ENCODE measurements at regions not wholly inside any gene's neighbourhood (a gene's known extent, or its start where the extent isn't known, plus 50 kb on each side); places are given as distances from the start of the nearest gene placed in this dataset.

DNA sequence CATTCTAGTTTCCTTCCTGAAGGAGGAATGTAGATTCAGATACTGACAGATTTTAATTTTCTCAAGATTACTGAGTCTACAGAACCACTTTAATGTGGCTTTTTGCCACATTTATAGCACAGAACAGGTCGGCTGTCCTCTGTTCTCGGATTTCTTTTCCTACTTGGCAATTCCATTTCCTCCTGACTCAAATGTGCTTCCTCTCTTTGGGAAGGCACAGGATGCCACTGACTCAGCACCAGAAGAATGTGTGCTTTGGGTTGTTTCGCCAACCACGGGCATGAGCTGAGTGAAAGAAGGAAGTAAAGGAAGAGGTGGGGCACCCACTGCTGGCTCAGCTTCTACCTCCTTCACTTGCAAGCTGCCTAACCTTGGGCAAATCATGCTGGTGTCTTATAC is 970.6 kb upstream of the ACVR2A start:
- peak; percentile 74 for DNase-seq (ENCODE audit: low spot score)
- no peak for TF ChIP-seq CTCF (conservative IDR thresholded peaks at IDR 0.05; ENCODE audit: low read depth)
- H3K27ac ChIP-seq = peak overlapping the region; percentile 70
- ChIA-PET CTCF (interaction anchor here (1.9 kb wide), 1 partner anchor 209 kb away, joined by 5 read pairs; no protein-coding TSS in a partner anchor), POLR2A (ENCODE audit: low non-redundant PET) (no interaction called here)

- peak overlapping the region; percentile 70; the same call in 1 of the 2 replicates for H3K27ac ChIP-seq
- POLR2A ChIA-PET (ENCODE audit: low non-redundant PET) = no interaction called here
- no peak for DNase-seq (ENCODE audit: low spot score)
- no peak for TF ChIP-seq CTCF (conservative IDR thresholded peaks at IDR 0.05; ENCODE audit: low read depth)
- CTCF ChIA-PET = interaction anchor here (1.9 kb wide), 1 partner anchor 209 kb away, joined by 5 read pairs; no protein-coding TSS in a partner anchor
These were observed 971.1 kb upstream of the ACVR2A start for GRCh38 chr2:146873646-146874259.

- TF ChIP-seq CTCF (conservative IDR thresholded peaks at IDR 0.05; ENCODE audit: low read depth) = no peak
- no peak for DNase-seq (ENCODE audit: low spot score)
- ChIA-PET POLR2A (ENCODE audit: low non-redundant PET) (no interaction called here), CTCF (no interaction called here)
- no peak overlapping the region for H3K27ac ChIP-seq
These were observed 971.8 kb upstream of the ACVR2A start for GRCh38 chr2:146873056-146873455.

GRCh38 chr2:146870691-146871090 is 974.1 kb upstream of the ACVR2A start:
- TF ChIP-seq CTCF (conservative IDR thresholded peaks at IDR 0.05; ENCODE audit: low read depth) = no peak
- peak; percentile 36 for DNase-seq (ENCODE audit: low spot score)
- CTCF ChIA-PET = interaction anchor here (0.6 kb wide), 1 partner anchor 809 kb away, joined by 3 read pairs; no protein-coding TSS in a partner anchor
- POLR2A ChIA-PET (ENCODE audit: low non-redundant PET) = no interaction called here
- H3K27ac ChIP-seq = no peak overlapping the region

DNA sequence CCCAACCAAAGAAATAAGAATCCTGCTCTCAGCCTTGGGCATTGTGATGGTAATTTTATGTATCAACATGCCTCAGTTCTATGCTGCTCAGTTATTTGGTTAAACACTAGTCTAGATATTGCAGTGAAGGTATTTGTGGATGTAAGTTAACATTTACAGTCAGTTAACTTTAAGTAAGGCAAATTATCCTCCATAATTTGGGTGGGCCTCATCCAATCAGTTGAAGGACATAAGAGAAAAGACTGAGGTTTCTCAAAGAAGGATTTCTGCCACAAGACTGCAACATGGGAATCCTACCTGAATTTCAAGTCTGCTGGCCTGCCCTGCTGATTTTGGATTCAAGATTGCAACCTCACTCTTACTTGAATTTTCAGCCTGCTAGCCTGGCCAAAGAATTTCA is 975.5 kb upstream of the ACVR2A start:
- TF ChIP-seq CTCF (conservative IDR thresholded peaks at IDR 0.05; ENCODE audit: low read depth) = no peak
- CTCF ChIA-PET = interaction anchor here (0.6 kb wide), 1 partner anchor 125 kb away, joined by 3 read pairs; no protein-coding TSS in a partner anchor
- no peak for DNase-seq (ENCODE audit: low spot score)
- POLR2A ChIA-PET (ENCODE audit: low non-redundant PET) = no interaction called here
- H3K27ac ChIP-seq = no peak overlapping the region

DNA sequence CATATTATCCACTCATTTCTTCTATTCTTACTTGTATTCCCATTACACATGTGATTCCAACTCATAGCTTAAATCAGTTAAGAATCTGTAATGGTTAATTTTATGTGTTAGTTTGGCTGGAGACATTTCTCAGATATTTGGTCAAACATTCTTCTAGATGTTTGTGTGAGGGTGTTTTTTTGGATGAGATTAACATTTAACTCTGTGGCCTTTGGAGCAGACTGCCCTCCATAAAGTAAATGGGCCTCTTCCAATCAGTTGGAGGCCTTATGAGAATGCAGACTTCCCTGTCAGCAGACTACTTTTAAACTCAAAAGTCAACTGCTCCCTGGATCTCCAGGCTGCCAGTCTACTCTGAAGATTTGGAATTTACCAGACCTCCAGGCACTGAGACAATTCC is 976.8 kb upstream of the ACVR2A start:
- CTCF ChIA-PET = interaction anchor here (0.6 kb wide), 1 partner anchor 1069 kb away, joined by 4 read pairs; no protein-coding TSS in a partner anchor
- TF ChIP-seq CTCF (conservative IDR thresholded peaks at IDR 0.05; ENCODE audit: low read depth) = no peak

More for the DNA sequence above, 976.8 kb upstream of the ACVR2A start:
- no peak overlapping the region for H3K27ac ChIP-seq
- POLR2A ChIA-PET (ENCODE audit: low non-redundant PET) = no interaction called here
- DNase-seq (ENCODE audit: low spot score) = no peak
